ENCODE measurements at regions not wholly inside any gene's neighbourhood (a gene's known extent, or its start where the extent isn't known, plus 50 kb on each side); places are given as distances from the start of the nearest gene placed in this dataset.

- no peak for TF ChIP-seq CTCF (IDR thresholded peaks at IDR 0.05)
Measured at GRCh38 chr2:217004656-217005055, 144.8 kb upstream of the TNP1 start.

GRCh38 chr2:217001740-217002139 lies 141.9 kb upstream of the TNP1 start:
- TF ChIP-seq CTCF (IDR thresholded peaks at IDR 0.05) = no peak

- no peak for TF ChIP-seq CTCF (IDR thresholded peaks at IDR 0.05)
Measured at GRCh38 chr2:217000406-217000805, 140.5 kb upstream of the TNP1 start.

GRCh38 chr2:216996279-216996845 lies 136.5 kb upstream of the TNP1 start:
- TF ChIP-seq CTCF (IDR thresholded peaks at IDR 0.05) = no peak

GRCh38 chr2:216994353-216994854 lies 134.5 kb upstream of the TNP1 start:
- TF ChIP-seq CTCF (IDR thresholded peaks at IDR 0.05) = no peak

- no peak for TF ChIP-seq CTCF (IDR thresholded peaks at IDR 0.05)
Measured at GRCh38 chr2:216992056-216992675, 132.3 kb upstream of the TNP1 start.

GRCh38 chr2:216991563-216991962 lies 131.7 kb upstream of the TNP1 start:
- no peak for TF ChIP-seq CTCF (IDR thresholded peaks at IDR 0.05)
